NT2/D1 (cell line): ENCODE measurements at regions not wholly inside any gene's neighbourhood (a gene's known extent, or its start where the extent isn't known, plus 50 kb on each side); places are given as distances from the start of the nearest gene placed in this dataset.

ENCODE experiments used
- SUZ12 ChIP-seq: IDR thresholded peaks from 2 replicates; pipeline ENCODE4 v1.6.1; 2011; ENCODE audit not compliant: insufficient read length, insufficient read depth; ENCODE audit errors: extremely low read depth
- YY1 ChIP-seq: IDR thresholded peaks from 2 replicates; pipeline ENCODE4 v1.6.1; 2011; ENCODE audit not compliant: insufficient read length, insufficient read depth
- ZNF274 ChIP-seq: IDR thresholded peaks from 2 replicates; pipeline ENCODE4 v1.6.1; 2011; ENCODE audit warnings: mild to moderate bottlenecking, low read depth, low read length

DNA sequence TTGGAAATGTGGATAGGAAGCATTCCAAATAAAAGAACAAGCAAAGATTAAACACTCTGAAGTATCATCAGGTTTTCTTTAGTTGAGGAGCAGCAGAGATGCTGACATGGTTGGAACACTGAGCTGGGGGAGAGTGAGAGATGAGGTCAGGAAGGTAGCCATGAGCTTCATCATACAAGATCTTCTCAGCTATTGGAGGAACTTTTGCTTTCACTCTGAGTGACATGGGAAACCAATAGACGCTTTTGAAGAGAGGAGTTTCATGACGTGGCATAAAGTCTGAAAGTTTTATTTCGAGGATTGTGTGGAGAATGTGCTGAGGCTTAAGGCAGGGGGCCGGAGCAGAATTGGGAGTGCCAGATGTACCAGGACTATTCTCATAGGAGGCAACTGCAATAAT, 616.2 kb upstream of the CAMK1G start:
- no peak for TF ChIP-seq SUZ12
- no peak for TF ChIP-seq ZNF274
- TF ChIP-seq YY1, result no peak
